H1 (cell line): ENCODE measurements at regions not wholly inside any gene's neighbourhood (a gene's known extent, or its start where the extent isn't known, plus 50 kb on each side); places are given as distances from the start of the nearest gene placed in this dataset.

Source experiments
- EZH2 ChIP-seq: fragments of 200-600 bp; sonication (generic); IDR thresholded peaks from 2 replicates; pipeline ENCODE4 v1.7.1; 2012; ENCODE audit warnings: low read depth, mild to moderate bottlenecking, moderate library complexity, low read length, inconsistent platforms; ENCODE audit not compliant: severe bottlenecking
- TF ChIP-seq, protein P1 (sequence below): fragments of 300-600 bp; sonication (generic); IDR thresholded peaks from 2 replicates; pipeline ENCODE4 v1.7.1; 2012; ENCODE audit warnings: low read length, moderate library complexity, mild to moderate bottlenecking, inconsistent platforms; ENCODE audit not compliant: insufficient replicate concordance

DNA sequence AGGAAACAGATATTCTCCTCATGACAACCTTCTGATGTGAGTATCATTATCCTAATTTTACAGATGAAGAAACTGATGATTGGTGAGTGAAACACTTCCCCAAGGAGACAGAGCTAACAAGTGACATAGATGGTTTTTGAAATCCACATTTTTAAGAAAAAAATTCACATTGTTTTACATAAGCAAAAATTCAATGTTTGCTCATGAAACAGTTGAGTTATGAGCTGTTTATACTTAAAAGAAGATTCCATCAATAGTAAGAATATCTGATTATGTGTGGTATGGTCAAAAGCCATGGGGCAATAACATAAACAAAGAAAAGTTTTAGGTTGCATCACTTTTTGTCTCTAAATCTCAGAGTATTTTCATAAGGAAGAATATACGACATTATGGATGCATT is 167.9 kb upstream of the PAPPA start (continued):
- TF ChIP-seq, protein P1, sequence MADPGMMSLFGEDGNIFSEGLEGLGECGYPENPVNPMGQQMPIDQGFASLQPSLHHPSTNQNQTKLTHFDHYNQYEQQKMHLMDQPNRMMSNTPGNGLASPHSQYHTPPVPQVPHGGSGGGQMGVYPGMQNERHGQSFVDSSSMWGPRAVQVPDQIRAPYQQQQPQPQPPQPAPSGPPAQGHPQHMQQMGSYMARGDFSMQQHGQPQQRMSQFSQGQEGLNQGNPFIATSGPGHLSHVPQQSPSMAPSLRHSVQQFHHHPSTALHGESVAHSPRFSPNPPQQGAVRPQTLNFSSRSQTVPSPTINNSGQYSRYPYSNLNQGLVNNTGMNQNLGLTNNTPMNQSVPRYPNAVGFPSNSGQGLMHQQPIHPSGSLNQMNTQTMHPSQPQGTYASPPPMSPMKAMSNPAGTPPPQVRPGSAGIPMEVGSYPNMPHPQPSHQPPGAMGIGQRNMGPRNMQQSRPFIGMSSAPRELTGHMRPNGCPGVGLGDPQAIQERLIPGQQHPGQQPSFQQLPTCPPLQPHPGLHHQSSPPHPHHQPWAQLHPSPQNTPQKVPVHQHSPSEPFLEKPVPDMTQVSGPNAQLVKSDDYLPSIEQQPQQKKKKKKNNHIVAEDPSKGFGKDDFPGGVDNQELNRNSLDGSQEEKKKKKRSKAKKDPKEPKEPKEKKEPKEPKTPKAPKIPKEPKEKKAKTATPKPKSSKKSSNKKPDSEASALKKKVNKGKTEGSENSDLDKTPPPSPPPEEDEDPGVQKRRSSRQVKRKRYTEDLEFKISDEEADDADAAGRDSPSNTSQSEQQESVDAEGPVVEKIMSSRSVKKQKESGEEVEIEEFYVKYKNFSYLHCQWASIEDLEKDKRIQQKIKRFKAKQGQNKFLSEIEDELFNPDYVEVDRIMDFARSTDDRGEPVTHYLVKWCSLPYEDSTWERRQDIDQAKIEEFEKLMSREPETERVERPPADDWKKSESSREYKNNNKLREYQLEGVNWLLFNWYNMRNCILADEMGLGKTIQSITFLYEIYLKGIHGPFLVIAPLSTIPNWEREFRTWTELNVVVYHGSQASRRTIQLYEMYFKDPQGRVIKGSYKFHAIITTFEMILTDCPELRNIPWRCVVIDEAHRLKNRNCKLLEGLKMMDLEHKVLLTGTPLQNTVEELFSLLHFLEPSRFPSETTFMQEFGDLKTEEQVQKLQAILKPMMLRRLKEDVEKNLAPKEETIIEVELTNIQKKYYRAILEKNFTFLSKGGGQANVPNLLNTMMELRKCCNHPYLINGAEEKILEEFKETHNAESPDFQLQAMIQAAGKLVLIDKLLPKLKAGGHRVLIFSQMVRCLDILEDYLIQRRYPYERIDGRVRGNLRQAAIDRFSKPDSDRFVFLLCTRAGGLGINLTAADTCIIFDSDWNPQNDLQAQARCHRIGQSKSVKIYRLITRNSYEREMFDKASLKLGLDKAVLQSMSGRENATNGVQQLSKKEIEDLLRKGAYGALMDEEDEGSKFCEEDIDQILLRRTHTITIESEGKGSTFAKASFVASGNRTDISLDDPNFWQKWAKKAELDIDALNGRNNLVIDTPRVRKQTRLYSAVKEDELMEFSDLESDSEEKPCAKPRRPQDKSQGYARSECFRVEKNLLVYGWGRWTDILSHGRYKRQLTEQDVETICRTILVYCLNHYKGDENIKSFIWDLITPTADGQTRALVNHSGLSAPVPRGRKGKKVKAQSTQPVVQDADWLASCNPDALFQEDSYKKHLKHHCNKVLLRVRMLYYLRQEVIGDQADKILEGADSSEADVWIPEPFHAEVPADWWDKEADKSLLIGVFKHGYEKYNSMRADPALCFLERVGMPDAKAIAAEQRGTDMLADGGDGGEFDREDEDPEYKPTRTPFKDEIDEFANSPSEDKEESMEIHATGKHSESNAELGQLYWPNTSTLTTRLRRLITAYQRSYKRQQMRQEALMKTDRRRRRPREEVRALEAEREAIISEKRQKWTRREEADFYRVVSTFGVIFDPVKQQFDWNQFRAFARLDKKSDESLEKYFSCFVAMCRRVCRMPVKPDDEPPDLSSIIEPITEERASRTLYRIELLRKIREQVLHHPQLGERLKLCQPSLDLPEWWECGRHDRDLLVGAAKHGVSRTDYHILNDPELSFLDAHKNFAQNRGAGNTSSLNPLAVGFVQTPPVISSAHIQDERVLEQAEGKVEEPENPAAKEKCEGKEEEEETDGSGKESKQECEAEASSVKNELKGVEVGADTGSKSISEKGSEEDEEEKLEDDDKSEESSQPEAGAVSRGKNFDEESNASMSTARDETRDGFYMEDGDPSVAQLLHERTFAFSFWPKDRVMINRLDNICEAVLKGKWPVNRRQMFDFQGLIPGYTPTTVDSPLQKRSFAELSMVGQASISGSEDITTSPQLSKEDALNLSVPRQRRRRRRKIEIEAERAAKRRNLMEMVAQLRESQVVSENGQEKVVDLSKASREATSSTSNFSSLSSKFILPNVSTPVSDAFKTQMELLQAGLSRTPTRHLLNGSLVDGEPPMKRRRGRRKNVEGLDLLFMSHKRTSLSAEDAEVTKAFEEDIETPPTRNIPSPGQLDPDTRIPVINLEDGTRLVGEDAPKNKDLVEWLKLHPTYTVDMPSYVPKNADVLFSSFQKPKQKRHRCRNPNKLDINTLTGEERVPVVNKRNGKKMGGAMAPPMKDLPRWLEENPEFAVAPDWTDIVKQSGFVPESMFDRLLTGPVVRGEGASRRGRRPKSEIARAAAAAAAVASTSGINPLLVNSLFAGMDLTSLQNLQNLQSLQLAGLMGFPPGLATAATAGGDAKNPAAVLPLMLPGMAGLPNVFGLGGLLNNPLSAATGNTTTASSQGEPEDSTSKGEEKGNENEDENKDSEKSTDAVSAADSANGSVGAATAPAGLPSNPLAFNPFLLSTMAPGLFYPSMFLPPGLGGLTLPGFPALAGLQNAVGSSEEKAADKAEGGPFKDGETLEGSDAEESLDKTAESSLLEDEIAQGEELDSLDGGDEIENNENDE = no peak
- no peak for TF ChIP-seq EZH2
